Endodermal cell (in vitro differentiated cells): ENCODE measurements at regions not wholly inside any gene's neighbourhood (a gene's known extent, or its start where the extent isn't known, plus 50 kb on each side); places are given as distances from the start of the nearest gene placed in this dataset.

Source experiments
- DNase-seq: peaks from one replicate; pipeline ENCODE4 v3.0.0-alpha.2; 2017
- H3K27ac ChIP-seq: 2 replicates; pipeline ENCODE4 v1.5.1; 2013; ENCODE audit warnings: mild to moderate bottlenecking, low read depth, low read length, moderate library complexity
- H3K27me3 ChIP-seq: 2 replicates; pipeline ENCODE4 v1.6.1; 2013; ENCODE audit warnings: mild to moderate bottlenecking, low read length, moderate library complexity; ENCODE audit not compliant: insufficient read depth, control insufficient read depth, poor library complexity, severe bottlenecking
- H3K36me3 ChIP-seq: 2 replicates; pipeline ENCODE4 v1.7.0; 2013; ENCODE audit warnings: mild to moderate bottlenecking, low read length, moderate library complexity; ENCODE audit not compliant: control insufficient read depth, insufficient read depth
- H3K4me1 ChIP-seq: one replicate; pipeline ENCODE4 v1.7.0; 2013; ENCODE audit warnings: low read length; ENCODE audit not compliant: control insufficient read depth, insufficient read depth
- H3K4me3 ChIP-seq: 2 replicates; pipeline ENCODE4 v1.5.1; 2013; ENCODE audit warnings: mild to moderate bottlenecking, low read length, moderate library complexity
- H3K9ac ChIP-seq: 2 replicates; pipeline ENCODE4 v1.6.1; 2013; ENCODE audit warnings: mild to moderate bottlenecking, low read length, moderate library complexity; ENCODE audit not compliant: poor library complexity, severe bottlenecking; ENCODE audit errors: extremely low read depth
- H3K9me3 ChIP-seq: 2 replicates; pipeline ENCODE4 v1.6.1; 2013; ENCODE audit warnings: mild to moderate bottlenecking, low read length, moderate library complexity; ENCODE audit not compliant: control insufficient read depth
- H3K27ac Mint-ChIP-seq: 2 replicates; pipeline ENCODE4 v1.8.0; 2020; ENCODE audit warnings: mixed read lengths
- H3K27me3 Mint-ChIP-seq: 2 replicates; pipeline ENCODE4 v1.8.0; 2021; ENCODE audit warnings: mild to moderate bottlenecking, mixed read lengths; ENCODE audit not compliant: insufficient read depth
- H3K36me3 Mint-ChIP-seq: 2 replicates; pipeline ENCODE4 v1.8.0; 2020; ENCODE audit warnings: low read depth, mixed read lengths
- H3K4me1 Mint-ChIP-seq: 2 replicates; pipeline ENCODE4 v1.8.0; 2020; ENCODE audit warnings: mixed read lengths
- H3K4me3 Mint-ChIP-seq: 2 replicates; pipeline ENCODE4 v1.8.0; 2020; ENCODE audit warnings: mild to moderate bottlenecking, moderate library complexity, mixed read lengths
- H3K9me3 Mint-ChIP-seq: 2 replicates; pipeline ENCODE4 v1.8.0; 2020; ENCODE audit warnings: mild to moderate bottlenecking, mixed read lengths
- CTCF ChIP-seq: fragments of 200-600 bp; sonication (generic); conservative IDR thresholded peaks from 2 replicates; pipeline ENCODE4 v1.5.0; 2021; ENCODE audit warnings: antibody characterized with exemption, mild to moderate bottlenecking
- WGBS, 2 experiments: methylation state at CpG; one replicate each; pipeline versions ENCODE4 v1.1.5 to v1.1.7; 2013; ENCODE audit warnings: missing lambda C conversion rate in 2 of 2, mixed read lengths in 1 of 2; ENCODE audit not compliant: insufficient coverage in 1 of 2, insufficient read length in 1 of 2; 5-methylcytosine and 5-hydroxymethylcytosine counted together

- H3K9me3 ChIP-seq = no peaks in the 10 kb centered on the region
- no peaks in the 10 kb centered on the region for H3K27me3 ChIP-seq
- peak; percentile 55 for TF ChIP-seq CTCF
- Mint-ChIP-seq H3K36me3 (no peaks in the 10 kb centered on the region), H3K27ac (no peak overlapping the region), H3K4me1 (no peaks in the 10 kb centered on the region), H3K4me3 (no peak overlapping the region), H3K9me3 (no peaks in the 10 kb centered on the region), H3K27me3 (no peaks in the 10 kb centered on the region)
- peak; percentile 54 for DNase-seq
- H3K4me1 ChIP-seq = no peaks in the 10 kb centered on the region
- no peak overlapping the region for H3K9ac ChIP-seq
- no peaks in the 10 kb centered on the region for H3K36me3 ChIP-seq
- WGBS, 2 experiments = 100% methylated on average over 1 of the region's 1 CpG
- H3K4me3 ChIP-seq = no peak overlapping the region
- no peak overlapping the region for H3K27ac ChIP-seq
Observed at GRCh38 chr13:63954683-63955082, 2539.0 kb upstream of the PCDH20 start.

GRCh38 chr13:63948045-63948444 lies 2532.4 kb upstream of the PCDH20 start:
- no peaks in the 10 kb centered on the region for H3K36me3 Mint-ChIP-seq
- no peak overlapping the region for H3K9ac ChIP-seq
- H3K4me1 Mint-ChIP-seq = no peaks in the 10 kb centered on the region
- no peaks in the 10 kb centered on the region for H3K9me3 ChIP-seq
- no peaks in the 10 kb centered on the region for H3K9me3 Mint-ChIP-seq
- no CpG with 5 or more reads among the region's 3 CpGs for WGBS, 2 experiments
- H3K36me3 ChIP-seq = no peaks in the 10 kb centered on the region
- no peak for TF ChIP-seq CTCF
- H3K4me1 ChIP-seq = no peaks in the 10 kb centered on the region
- DNase-seq = no peak
- H3K4me3 ChIP-seq = no peak overlapping the region
- no peak overlapping the region for H3K4me3 Mint-ChIP-seq
- no peaks in the 10 kb centered on the region for H3K27me3 Mint-ChIP-seq
- no peak overlapping the region for H3K27ac ChIP-seq
- no peaks in the 10 kb centered on the region for H3K27me3 ChIP-seq
- no peak overlapping the region for H3K27ac Mint-ChIP-seq

GRCh38 chr13:63944911-63945310 lies 2529.3 kb upstream of the PCDH20 start:
- no peaks in the 10 kb centered on the region for H3K36me3 Mint-ChIP-seq
- Histone ChIP-seq H3K9ac (no peak overlapping the region), H3K36me3 (no peaks in the 10 kb centered on the region), H3K27me3 (no peaks in the 10 kb centered on the region), H3K27ac (no peak overlapping the region), H3K4me1 (no peaks in the 10 kb centered on the region), H3K9me3 (no peaks in the 10 kb centered on the region), H3K4me3 (no peak overlapping the region)
- DNase-seq = no peak
- H3K9me3 Mint-ChIP-seq = no peaks in the 10 kb centered on the region
- H3K27me3 Mint-ChIP-seq = no peaks in the 10 kb centered on the region
- H3K27ac Mint-ChIP-seq = no peak overlapping the region
- H3K4me1 Mint-ChIP-seq = no peaks in the 10 kb centered on the region
- H3K4me3 Mint-ChIP-seq = no peak overlapping the region
- TF ChIP-seq CTCF = no peak
